Tibial nerve (tissue), 4 donors: ENCODE measurements at regions not wholly inside any gene's neighbourhood (a gene's known extent, or its start where the extent isn't known, plus 50 kb on each side); places are given as distances from the start of the nearest gene placed in this dataset.

ENCODE experiments used
- DNase-seq, 2 donors: peaks; one replicate each; pipeline ENCODE4 v3.0.0-alpha.2; 2019; ENCODE audit warnings: low spot score in 2 of 2
- H3K27ac ChIP-seq, 4 donors: fragments of 200-600 bp; sonication (generic) in 3 of 4; one replicate each; pipeline ENCODE4 v1.5.1; 2017 to 2019; ENCODE audit warnings: mild to moderate bottlenecking in 1 of 4
- H3K27me3 ChIP-seq, 2 donors: fragments of 200-600 bp; sonication (generic) in 1 of 2; one replicate each; pipeline versions ENCODE4 v1.5.1 to v1.6.0; 2017 to 2019
- H3K36me3 ChIP-seq, 3 donors: fragments of 200-600 bp; sonication (generic); one replicate each; pipeline ENCODE4 v1.5.1; 2018 to 2019
- H3K4me1 ChIP-seq, 4 donors: fragments of 200-600 bp; sonication (generic) in 3 of 4; one replicate each; pipeline ENCODE4 v1.5.1; 2017 to 2019
- H3K4me3 ChIP-seq, 4 donors: fragments of 200-600 bp; sonication (generic) in 3 of 4; one replicate each; pipeline ENCODE4 v1.5.1; 2017 to 2019; ENCODE audit warnings: mild to moderate bottlenecking in 1 of 4, moderate library complexity in 1 of 4
- H3K9me3 ChIP-seq, 4 donors: fragments of 200-600 bp; sonication (generic) in 3 of 4; one replicate each; pipeline ENCODE4 v1.5.1; 2017 to 2019
- CTCF ChIP-seq, 5 experiments: fragments of 200-600 bp in 3 of 5; fragments of 450-650 bp in 2 of 5; sonication (generic) in 3 of 5; IDR thresholded peaks; one replicate each; pipeline ENCODE4 v1.5.1; 2016 to 2019; ENCODE audit warnings: antibody characterized with exemption in 5 of 5, mild to moderate bottlenecking in 3 of 5, moderate library complexity in 2 of 5
- EP300 ChIP-seq, 2 donors: sonication (generic); formaldehyde crosslinking; IDR thresholded peaks; one replicate each; pipeline ENCODE4 v1.6.1; 2017; ENCODE audit warnings: antibody characterized with exemption in 2 of 2, mild to moderate bottlenecking in 1 of 2
- POLR2A ChIP-seq, 2 donors: fragments of 450-650 bp; IDR thresholded peaks; one replicate each; pipeline ENCODE4 v1.6.1; 2017; ENCODE audit warnings: antibody characterized with exemption in 2 of 2, mild to moderate bottlenecking in 2 of 2, moderate library complexity in 2 of 2
- WGBS, 2 donors: methylation state at CpG; one replicate each; pipeline ENCODE4 v1.1.5; 2018; 5-methylcytosine and 5-hydroxymethylcytosine counted together

GRCh38 chr12:44961887-44962286, 85.8 kb upstream of the NELL2 start:
- Histone ChIP-seq H3K36me3 (no peaks in the 10 kb centered on the region), H3K27me3 (no peaks in the 10 kb centered on the region), H3K9me3 (peaks cover 0 to 19% (median 0%) of the 10 kb centered on the region in 4 donors), H3K4me1 (no peaks in the 10 kb centered on the region), H3K4me3 (no peak overlapping the region), H3K27ac (no peak overlapping the region)
- no peak for DNase-seq
- WGBS, 2 donors: 53 to 68% methylated on average over 3 of the region's 3 CpGs
- TF ChIP-seq EP300 (IDR thresholded peaks at IDR 0.05) (no peak), POLR2A (IDR thresholded peaks at IDR 0.05) (no peak), CTCF (IDR thresholded peaks at IDR 0.05) (no peak)

GRCh38 chr12:44960856-44961255, 84.7 kb upstream of the NELL2 start:
- no peak for TF ChIP-seq CTCF (IDR thresholded peaks at IDR 0.05)
- TF ChIP-seq EP300 (IDR thresholded peaks at IDR 0.05): no peak
- no peak for TF ChIP-seq POLR2A (IDR thresholded peaks at IDR 0.05)
- Histone ChIP-seq H3K27ac (no peak overlapping the region), H3K4me3 (no peak overlapping the region), H3K27me3 (no peaks in the 10 kb centered on the region), H3K9me3 (peaks cover 0 to 15% (median 0%) of the 10 kb centered on the region in 4 donors), H3K4me1 (no peaks in the 10 kb centered on the region), H3K36me3 (no peaks in the 10 kb centered on the region)
- DNase-seq: no peak
- WGBS, 2 donors: 85% methylated on average over 3 of the region's 3 CpGs; no CpG with 5 or more reads in 1 of the 2 donors

GRCh38 chr12:44960423-44960822, 84.3 kb upstream of the NELL2 start:
- Histone ChIP-seq H3K9me3 (peaks cover 0 to 10% (median 0%) of the 10 kb centered on the region in 4 donors), H3K27me3 (no peaks in the 10 kb centered on the region), H3K27ac (no peak overlapping the region), H3K4me3 (no peak overlapping the region), H3K36me3 (no peaks in the 10 kb centered on the region), H3K4me1 (no peaks in the 10 kb centered on the region)
- WGBS, 2 donors: 80 to 84% methylated on average over 3 of the region's 3 CpGs
- TF ChIP-seq POLR2A (IDR thresholded peaks at IDR 0.05) (no peak), CTCF (IDR thresholded peaks at IDR 0.05) (no peak)
- DNase-seq: no peak

GRCh38 chr12:44947163-44947562, 71.0 kb upstream of the NELL2 start:
- Histone ChIP-seq H3K36me3 (no peaks in the 10 kb centered on the region), H3K4me1 (no peaks in the 10 kb centered on the region), H3K27me3 (no peaks in the 10 kb centered on the region), H3K4me3 (no peak overlapping the region), H3K9me3 (peaks cover 0 to 4% (median 0%) of the 10 kb centered on the region in 4 donors), H3K27ac (no peak overlapping the region)
- TF ChIP-seq EP300 (IDR thresholded peaks at IDR 0.05): no peak
- no peak for TF ChIP-seq POLR2A (IDR thresholded peaks at IDR 0.05)
- no peak for TF ChIP-seq CTCF (IDR thresholded peaks at IDR 0.05)
- DNase-seq: no peak
- 87 to 91% methylated on average over 1 of the region's 1 CpG for WGBS, 2 donors

GRCh38 chr12:44942714-44943113, 66.6 kb upstream of the NELL2 start:
- no peaks in the 10 kb centered on the region for H3K36me3 ChIP-seq
- H3K9me3 ChIP-seq: no peaks in the 10 kb centered on the region
- WGBS, 2 donors: 85 to 88% methylated on average over 5 of the region's 5 CpGs
- H3K4me3 ChIP-seq: no peak overlapping the region
- H3K4me1 ChIP-seq: no peaks in the 10 kb centered on the region
- no peak for DNase-seq
- H3K27me3 ChIP-seq: no peaks in the 10 kb centered on the region
- no peak overlapping the region for H3K27ac ChIP-seq
- TF ChIP-seq POLR2A (IDR thresholded peaks at IDR 0.05) (no peak), CTCF (IDR thresholded peaks at IDR 0.05) (no peak), EP300 (IDR thresholded peaks at IDR 0.05) (no peak)
